SHP77 treated with DMSO at 0.1 percent for 48 hours (cell line): ENCODE measurements at regions not wholly inside any gene's neighbourhood (a gene's known extent, or its start where the extent isn't known, plus 50 kb on each side); places are given as distances from the start of the nearest gene placed in this dataset.
A peak's percentile ranks its signal among the peaks of the same experiment; 100 is the strongest.
"Not testable (repeated sequence)": the region's sequence is repeated elsewhere in the genome, so short reads cannot be mapped to it uniquely, and the experiment has no call there.

Experiments
- DNase-seq: peaks from one replicate; lab custom pipeline; 2025; lab: John Stamatoyannopoulos, UW

- no peak for DNase-seq
Measured at GRCh38 chr1:108314815-108315214, 70.9 kb upstream of the NBPF4 start.

- no peak for DNase-seq
Measured at GRCh38 chr1:108316545-108316944, 72.7 kb upstream of the NBPF4 start.

GRCh38 chr1:108320849-108321248 is 77.0 kb upstream of the NBPF4 start:
- DNase-seq, result no peak

- not testable (repeated sequence) for DNase-seq
Measured at GRCh38 chr1:108325338-108325737, 81.5 kb upstream of the NBPF4 start.

GRCh38 chr1:108327534-108328466 is 83.9 kb upstream of the NBPF4 start:
- no peak for DNase-seq

- DNase-seq, result peak; percentile 30
Measured at GRCh38 chr1:108345776-108346531, 102.1 kb upstream of the NBPF4 start.

- no peak for DNase-seq
Measured at GRCh38 chr1:108357802-108358201, 92.3 kb upstream of the NBPF6 start.

- not testable (repeated sequence) for DNase-seq
Measured at GRCh38 chr1:108380059-108380832, 69.9 kb upstream of the NBPF6 start.
